ENCODE measurements at regions not wholly inside any gene's neighbourhood (a gene's known extent, or its start where the extent isn't known, plus 50 kb on each side); places are given as distances from the start of the nearest gene placed in this dataset.

DNA sequence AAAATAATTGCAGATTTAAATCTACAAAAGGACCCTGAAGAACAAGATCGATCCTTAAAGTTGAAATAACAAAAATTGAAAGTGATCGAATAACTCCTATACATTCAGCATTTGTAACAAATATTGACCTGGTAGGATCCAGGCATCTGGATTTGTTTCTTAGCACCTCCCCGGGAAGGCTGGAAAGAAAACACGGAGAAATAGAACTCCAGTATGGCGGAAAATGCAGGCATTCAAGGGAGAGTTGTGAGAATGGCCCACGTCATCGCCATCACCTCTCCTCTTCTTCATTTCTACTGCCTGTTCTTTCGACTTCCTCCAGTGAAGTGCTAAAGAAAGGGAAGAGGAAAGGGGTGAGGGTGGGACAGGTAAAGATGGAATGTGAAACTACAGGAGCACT, 242.3 kb upstream of the TFAP2D start:
- intact Hi-C loops (cut with micrococcal nuclease; ENCODE audit: unreplicated experiment), result no loop called here
- Histone ChIP-seq H3K36me3 (ENCODE audit: control insufficient read depth, insufficient read depth, low read length) (no peaks in the 10 kb centered on the region), H3K4me3 (ENCODE audit: low read depth, low read length) (no peak overlapping the region), H3K27me3 (replicated peaks; ENCODE audit: control insufficient read depth, insufficient read depth, low read length) (no peaks in the 10 kb centered on the region), H3K4me1 (no peaks in the 10 kb centered on the region), H3K9me3 (no peaks in the 10 kb centered on the region)
- CTCF ChIA-PET, result no interaction called here
- H3K9me3 Mint-ChIP-seq (ENCODE audit: unreplicated experiment), result no peaks in the 10 kb centered on the region
- TF ChIP-seq, protein P1, sequence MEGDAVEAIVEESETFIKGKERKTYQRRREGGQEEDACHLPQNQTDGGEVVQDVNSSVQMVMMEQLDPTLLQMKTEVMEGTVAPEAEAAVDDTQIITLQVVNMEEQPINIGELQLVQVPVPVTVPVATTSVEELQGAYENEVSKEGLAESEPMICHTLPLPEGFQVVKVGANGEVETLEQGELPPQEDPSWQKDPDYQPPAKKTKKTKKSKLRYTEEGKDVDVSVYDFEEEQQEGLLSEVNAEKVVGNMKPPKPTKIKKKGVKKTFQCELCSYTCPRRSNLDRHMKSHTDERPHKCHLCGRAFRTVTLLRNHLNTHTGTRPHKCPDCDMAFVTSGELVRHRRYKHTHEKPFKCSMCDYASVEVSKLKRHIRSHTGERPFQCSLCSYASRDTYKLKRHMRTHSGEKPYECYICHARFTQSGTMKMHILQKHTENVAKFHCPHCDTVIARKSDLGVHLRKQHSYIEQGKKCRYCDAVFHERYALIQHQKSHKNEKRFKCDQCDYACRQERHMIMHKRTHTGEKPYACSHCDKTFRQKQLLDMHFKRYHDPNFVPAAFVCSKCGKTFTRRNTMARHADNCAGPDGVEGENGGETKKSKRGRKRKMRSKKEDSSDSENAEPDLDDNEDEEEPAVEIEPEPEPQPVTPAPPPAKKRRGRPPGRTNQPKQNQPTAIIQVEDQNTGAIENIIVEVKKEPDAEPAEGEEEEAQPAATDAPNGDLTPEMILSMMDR (IDR thresholded peaks at IDR 0.05; ENCODE audit: insufficient read depth in 1 of 2, low read depth in 1 of 2, low read length in 1 of 2, severe bottlenecking in 1 of 2, unreplicated experiment in 1 of 2), result no peak
- H3K27ac Mint-ChIP-seq (ENCODE audit: unreplicated experiment), result no peak overlapping the region
- POLR2A ChIA-PET, result no interaction called here
- no peak overlapping the region for H3K4me3 Mint-ChIP-seq (ENCODE audit: unreplicated experiment)
- BruUV-seq (replicated peaks), result no TSS peak
- no peaks in the 10 kb centered on the region for H3K27me3 Mint-ChIP-seq (ENCODE audit: insufficient read depth, unreplicated experiment)
- no peaks in the 10 kb centered on the region for H3K36me3 Mint-ChIP-seq (ENCODE audit: insufficient read depth, unreplicated experiment)
- H3K4me1 Mint-ChIP-seq (ENCODE audit: low read depth, unreplicated experiment), result no peaks in the 10 kb centered on the region
- DNase-seq, result no peak

DNA sequence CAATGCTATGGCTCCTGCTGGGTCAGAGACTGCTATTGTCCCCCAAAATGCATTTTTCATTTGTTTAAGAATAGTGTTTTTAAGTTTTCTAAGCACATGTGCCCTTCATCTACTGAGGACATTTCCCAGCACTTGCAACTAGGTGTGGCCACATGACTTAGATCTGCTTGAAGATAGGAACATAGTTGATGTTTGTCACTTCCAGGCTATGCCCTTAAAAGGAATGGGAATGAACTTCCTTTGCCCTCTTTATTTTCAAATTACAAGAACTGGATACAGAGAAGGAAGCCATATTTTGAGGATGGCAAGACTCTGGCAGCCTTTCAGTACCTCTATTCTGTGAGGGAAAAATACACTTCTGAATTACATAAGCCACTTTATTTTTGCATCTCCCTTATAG, 203.0 kb upstream of the TFAP2D start:
- H3K9me3 ChIP-seq, result no peaks in the 10 kb centered on the region
- Mint-ChIP-seq H3K36me3 (ENCODE audit: insufficient read depth, unreplicated experiment) (no peaks in the 10 kb centered on the region), H3K27me3 (ENCODE audit: insufficient read depth, unreplicated experiment) (peaks cover 3% of the 10 kb centered on the region), H3K4me3 (ENCODE audit: unreplicated experiment) (no peak overlapping the region), H3K4me1 (ENCODE audit: low read depth, unreplicated experiment) (no peaks in the 10 kb centered on the region), H3K27ac (ENCODE audit: unreplicated experiment) (no peak overlapping the region), H3K9me3 (ENCODE audit: unreplicated experiment) (no peaks in the 10 kb centered on the region)
- no peak for DNase-seq
- CTCF ChIA-PET, result no interaction called here
- TF ChIP-seq, protein P1 (IDR thresholded peaks at IDR 0.05; ENCODE audit: insufficient read depth in 1 of 2, low read depth in 1 of 2, low read length in 1 of 2, severe bottlenecking in 1 of 2, unreplicated experiment in 1 of 2), result no peak
- intact Hi-C loops (cut with micrococcal nuclease; ENCODE audit: unreplicated experiment), result no loop called here
- no peaks in the 10 kb centered on the region for H3K4me1 ChIP-seq
- no peaks in the 10 kb centered on the region for H3K36me3 ChIP-seq (ENCODE audit: control insufficient read depth, insufficient read depth, low read length)
- POLR2A ChIA-PET, result no interaction called here
- H3K4me3 ChIP-seq (ENCODE audit: low read depth, low read length), result no peak overlapping the region
- H3K27me3 ChIP-seq (replicated peaks; ENCODE audit: control insufficient read depth, insufficient read depth, low read length), result no peaks in the 10 kb centered on the region
- BruUV-seq (replicated peaks), result no TSS peak

DNA sequence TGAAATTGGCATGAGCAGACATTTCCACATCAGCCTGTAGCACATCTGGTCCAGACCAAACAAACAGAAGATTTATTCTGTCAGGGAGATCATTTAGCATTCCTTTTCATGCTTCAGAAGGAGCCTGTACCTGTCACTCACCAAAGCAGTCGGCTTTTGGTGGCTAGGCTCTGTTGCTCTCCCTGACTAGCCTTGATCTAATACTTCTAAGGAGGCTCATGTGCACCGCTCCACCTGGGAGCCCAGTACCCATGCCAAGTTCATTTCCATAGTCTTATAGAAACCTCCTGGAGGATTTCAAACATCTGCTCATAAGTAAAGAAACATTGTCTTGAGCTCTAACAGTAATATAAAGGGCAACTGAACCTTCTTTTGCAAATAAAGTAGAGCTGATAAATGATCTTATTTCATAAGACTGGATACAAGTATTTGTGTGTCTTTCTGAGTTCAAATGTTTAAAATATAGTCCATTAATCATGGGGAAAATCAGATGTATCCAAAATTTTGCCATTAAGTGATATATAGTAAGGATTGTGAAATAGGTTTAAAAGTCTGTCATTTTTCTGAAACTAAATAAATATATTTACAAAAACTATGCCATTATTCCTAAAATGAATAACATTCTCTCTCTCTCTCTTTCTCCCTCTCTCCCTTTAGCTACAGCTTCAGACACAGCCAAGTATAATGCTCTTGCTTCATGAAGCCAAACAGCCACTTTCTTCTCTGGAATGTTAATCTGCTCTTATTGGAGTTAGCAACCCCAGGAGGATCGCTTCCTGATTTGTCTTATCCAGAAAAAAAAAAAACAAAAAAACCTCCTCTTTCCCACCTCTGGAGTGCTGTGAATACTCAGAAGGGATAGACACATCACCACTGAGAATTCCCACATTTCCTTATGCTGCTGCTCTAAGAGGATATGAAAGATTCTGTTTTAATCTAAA, 192.7 kb upstream of the TFAP2D start:
- no peak overlapping the region for H3K4me3 Mint-ChIP-seq (ENCODE audit: unreplicated experiment)
- POLR2A ChIA-PET, result no interaction called here
- DNase-seq, result no peak
- no peaks in the 10 kb centered on the region for H3K9me3 Mint-ChIP-seq (ENCODE audit: unreplicated experiment)
- no peaks in the 10 kb centered on the region for H3K9me3 ChIP-seq
- no peaks in the 10 kb centered on the region for H3K27me3 Mint-ChIP-seq (ENCODE audit: insufficient read depth, unreplicated experiment)
- intact Hi-C loops (cut with micrococcal nuclease; ENCODE audit: unreplicated experiment), result no loop called here
- CTCF ChIA-PET, result no interaction called here
- H3K27me3 ChIP-seq (replicated peaks; ENCODE audit: control insufficient read depth, insufficient read depth, low read length), result no peaks in the 10 kb centered on the region
- H3K36me3 Mint-ChIP-seq (ENCODE audit: insufficient read depth, unreplicated experiment), result no peaks in the 10 kb centered on the region
- H3K4me1 ChIP-seq, result no peaks in the 10 kb centered on the region
- H3K4me3 ChIP-seq (ENCODE audit: low read depth, low read length), result no peak overlapping the region
- no TSS peak for BruUV-seq (replicated peaks)
- H3K36me3 ChIP-seq (ENCODE audit: control insufficient read depth, insufficient read depth, low read length), result no peaks in the 10 kb centered on the region
- no peaks in the 10 kb centered on the region for H3K4me1 Mint-ChIP-seq (ENCODE audit: low read depth, unreplicated experiment)
- TF ChIP-seq, protein P1 (IDR thresholded peaks at IDR 0.05; ENCODE audit: insufficient read depth in 1 of 2, low read depth in 1 of 2, low read length in 1 of 2, severe bottlenecking in 1 of 2, unreplicated experiment in 1 of 2), result no peak
- H3K27ac Mint-ChIP-seq (ENCODE audit: unreplicated experiment), result no peak overlapping the region
